Adrenal gland (tissue), 5 donors: ENCODE measurements at regions not wholly inside any gene's neighbourhood (a gene's known extent, or its start where the extent isn't known, plus 50 kb on each side); places are given as distances from the start of the nearest gene placed in this dataset.

Source experiments
- POLR2A ChIP-seq, 2 donors: fragments of 450-650 bp; IDR thresholded peaks; one replicate each; pipeline ENCODE4 v1.6.1; 2017; ENCODE audit warnings: antibody characterized with exemption in 2 of 2, mild to moderate bottlenecking in 2 of 2, moderate library complexity in 1 of 2
- TF ChIP-seq, protein P1 (sequence below), 6 experiments: fragments of 450-650 bp in 4 of 6; fragments of 200-600 bp in 2 of 6; sonication (generic) in 1 of 6; IDR thresholded peaks; 1 replicate in 5 of 6; 2 replicates in 1 of 6; pipeline versions ENCODE4 v1.5.1 to v1.8.0; 2016 to 2021; ENCODE audit warnings: antibody characterized with exemption in 6 of 6, mild to moderate bottlenecking in 2 of 6, moderate library complexity in 1 of 6
- donor health status: DM: no; HTN: no; CAD: no.

DNA sequence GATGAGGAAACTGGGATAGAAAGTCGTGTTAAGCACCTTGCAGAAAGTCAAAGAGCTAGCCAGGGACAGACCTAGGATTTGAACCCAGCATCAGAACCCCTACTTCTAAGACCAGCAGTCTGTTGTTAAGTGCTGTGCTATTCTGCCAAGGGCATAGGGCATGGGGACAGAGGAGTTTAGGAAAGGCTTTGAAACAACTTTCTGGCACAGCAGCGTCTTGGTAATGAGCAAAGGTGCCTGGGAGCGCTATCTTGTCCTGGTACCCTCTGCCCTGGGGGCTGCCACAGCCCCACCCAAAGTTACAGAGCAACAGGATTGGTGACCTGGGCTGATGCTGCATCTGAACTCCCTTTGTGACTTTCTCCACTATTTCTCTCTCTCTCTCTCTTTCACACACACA, 1108.1 kb downstream of the BCL11B start:
- TF ChIP-seq, protein P1, sequence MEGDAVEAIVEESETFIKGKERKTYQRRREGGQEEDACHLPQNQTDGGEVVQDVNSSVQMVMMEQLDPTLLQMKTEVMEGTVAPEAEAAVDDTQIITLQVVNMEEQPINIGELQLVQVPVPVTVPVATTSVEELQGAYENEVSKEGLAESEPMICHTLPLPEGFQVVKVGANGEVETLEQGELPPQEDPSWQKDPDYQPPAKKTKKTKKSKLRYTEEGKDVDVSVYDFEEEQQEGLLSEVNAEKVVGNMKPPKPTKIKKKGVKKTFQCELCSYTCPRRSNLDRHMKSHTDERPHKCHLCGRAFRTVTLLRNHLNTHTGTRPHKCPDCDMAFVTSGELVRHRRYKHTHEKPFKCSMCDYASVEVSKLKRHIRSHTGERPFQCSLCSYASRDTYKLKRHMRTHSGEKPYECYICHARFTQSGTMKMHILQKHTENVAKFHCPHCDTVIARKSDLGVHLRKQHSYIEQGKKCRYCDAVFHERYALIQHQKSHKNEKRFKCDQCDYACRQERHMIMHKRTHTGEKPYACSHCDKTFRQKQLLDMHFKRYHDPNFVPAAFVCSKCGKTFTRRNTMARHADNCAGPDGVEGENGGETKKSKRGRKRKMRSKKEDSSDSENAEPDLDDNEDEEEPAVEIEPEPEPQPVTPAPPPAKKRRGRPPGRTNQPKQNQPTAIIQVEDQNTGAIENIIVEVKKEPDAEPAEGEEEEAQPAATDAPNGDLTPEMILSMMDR (IDR thresholded peaks at IDR 0.05): no peak
- TF ChIP-seq POLR2A (IDR thresholded peaks at IDR 0.05): no peak
